ENCODE measurements at regions not wholly inside any gene's neighbourhood (a gene's known extent, or its start where the extent isn't known, plus 50 kb on each side); places are given as distances from the start of the nearest gene placed in this dataset.

- intact Hi-C loops (cut with DNase I; ENCODE audit: low total_unique reads) (loop anchor here (5.0 kb wide), 1 partner anchor 235 kb away; no protein-coding TSS in a partner anchor), in situ Hi-C loops (cut with MboI; ENCODE audit: low sequenced_read_pairs in 4 of 4) (no loop called here)
- ATAC-seq (no peak), DNase-seq (no peak)
- Histone ChIP-seq H3K36me3 (no peaks in the 10 kb centered on the region), H3K27ac (no peak overlapping the region), H3K4me1 (no peaks in the 10 kb centered on the region), H3K9me3 (no peaks in the 10 kb centered on the region), H3K4me3 (no peak overlapping the region), H3K27me3 (no peaks in the 10 kb centered on the region)
- no peak for TF ChIP-seq CTCF (IDR thresholded peaks at IDR 0.05 in 4 of 5, conservative IDR thresholded peaks at IDR 0.05 in 1 of 5)
- no peak for TF ChIP-seq POLR2A (IDR thresholded peaks at IDR 0.05)
Measured at GRCh38 chr4:126247409-126247808, 932.7 kb downstream of the FAT4 start.

- no peak overlapping the region for H3K27ac ChIP-seq
- no peak for DNase-seq
- H3K4me3 ChIP-seq, result no peak overlapping the region
- H3K27me3 ChIP-seq, result no peaks in the 10 kb centered on the region
- no peaks in the 10 kb centered on the region for H3K9me3 ChIP-seq
- in situ Hi-C loops (cut with MboI; ENCODE audit: low sequenced_read_pairs in 4 of 4), result loop anchor here in 1 of 4 donors (25.0 kb wide), 1 partner anchor 112 kb away; no protein-coding TSS in a partner anchor
- no peaks in the 10 kb centered on the region for H3K36me3 ChIP-seq
- intact Hi-C loops (cut with DNase I; ENCODE audit: low total_unique reads), result no loop called here
- TF ChIP-seq CTCF (IDR thresholded peaks at IDR 0.05 in 4 of 5, conservative IDR thresholded peaks at IDR 0.05 in 1 of 5) (no peak), POLR2A (IDR thresholded peaks at IDR 0.05) (no peak)
- no peaks in the 10 kb centered on the region for H3K4me1 ChIP-seq
- no peak for ATAC-seq
Measured at GRCh38 chr4:126250006-126250405, 935.3 kb downstream of the FAT4 start.

- H3K27ac ChIP-seq, result no peak overlapping the region
- no peaks in the 10 kb centered on the region for H3K36me3 ChIP-seq
- H3K27me3 ChIP-seq, result no peaks in the 10 kb centered on the region
- no peaks in the 10 kb centered on the region for H3K9me3 ChIP-seq
- TF ChIP-seq CTCF (IDR thresholded peaks at IDR 0.05 in 4 of 5, conservative IDR thresholded peaks at IDR 0.05 in 1 of 5) (no peak), POLR2A (IDR thresholded peaks at IDR 0.05) (no peak)
- no peak for DNase-seq
- no peak overlapping the region for H3K4me3 ChIP-seq
- no peak for ATAC-seq
- in situ Hi-C loops (cut with MboI; ENCODE audit: low sequenced_read_pairs in 4 of 4) (loop anchor here in 1 of 4 donors (25.0 kb wide), 1 partner anchor 111 kb away; no protein-coding TSS in a partner anchor), intact Hi-C loops (cut with DNase I; ENCODE audit: low total_unique reads) (no loop called here)
- H3K4me1 ChIP-seq, result no peaks in the 10 kb centered on the region
Measured at GRCh38 chr4:126251169-126251568, 936.4 kb downstream of the FAT4 start.

GRCh38 chr4:126262665-126263064 is 947.9 kb downstream of the FAT4 start:
- Histone ChIP-seq H3K27ac (no peak overlapping the region), H3K4me1 (no peaks in the 10 kb centered on the region), H3K9me3 (no peaks in the 10 kb centered on the region), H3K36me3 (no peaks in the 10 kb centered on the region), H3K27me3 (no peaks in the 10 kb centered on the region), H3K4me3 (no peak overlapping the region)
- ATAC-seq, result no peak
- intact Hi-C loops (cut with DNase I; ENCODE audit: low total_unique reads), result no loop called here
- no peak for DNase-seq
- in situ Hi-C loops (cut with MboI; ENCODE audit: low sequenced_read_pairs in 4 of 4), result loop anchor here in 1 of 4 donors (25.0 kb wide), 1 partner anchor 100 kb away; no protein-coding TSS in a partner anchor
- TF ChIP-seq POLR2A (IDR thresholded peaks at IDR 0.05) (no peak), CTCF (IDR thresholded peaks at IDR 0.05 in 4 of 5, conservative IDR thresholded peaks at IDR 0.05 in 1 of 5) (no peak)

- DNase-seq (no peak), ATAC-seq (no peak)
- H3K9me3 ChIP-seq, result no peaks in the 10 kb centered on the region
- H3K27me3 ChIP-seq, result no peaks in the 10 kb centered on the region
- no peak overlapping the region for H3K27ac ChIP-seq
- intact Hi-C loops (cut with DNase I; ENCODE audit: low total_unique reads) (no loop called here), in situ Hi-C loops (cut with MboI; ENCODE audit: low sequenced_read_pairs in 4 of 4) (loop anchor here in 1 of 4 donors (25.0 kb wide), 1 partner anchor 97 kb away; no protein-coding TSS in a partner anchor)
- H3K36me3 ChIP-seq, result no peaks in the 10 kb centered on the region
- no peak for TF ChIP-seq CTCF (IDR thresholded peaks at IDR 0.05 in 4 of 5, conservative IDR thresholded peaks at IDR 0.05 in 1 of 5)
- TF ChIP-seq POLR2A (IDR thresholded peaks at IDR 0.05), result no peak
- no peaks in the 10 kb centered on the region for H3K4me1 ChIP-seq
- no peak overlapping the region for H3K4me3 ChIP-seq
Measured at GRCh38 chr4:126264839-126265238, 950.1 kb downstream of the FAT4 start.
